ENCODE measurements at regions not wholly inside any gene's neighbourhood (a gene's known extent, or its start where the extent isn't known, plus 50 kb on each side); places are given as distances from the start of the nearest gene placed in this dataset.
"Not testable (repeated sequence)": the region's sequence is repeated elsewhere in the genome, so short reads cannot be mapped to it uniquely, and the experiment has no call there.

- DNase-seq: no peak
Observed at GRCh38 chr21:36591326-36591970, 107.5 kb upstream of the SIM2 start.

GRCh38 chr21:36596174-36596573 lies 102.7 kb upstream of the SIM2 start:
- no peak for DNase-seq

- no peak for DNase-seq
Observed at GRCh38 chr21:36601362-36601761, 97.6 kb upstream of the SIM2 start.

DNA sequence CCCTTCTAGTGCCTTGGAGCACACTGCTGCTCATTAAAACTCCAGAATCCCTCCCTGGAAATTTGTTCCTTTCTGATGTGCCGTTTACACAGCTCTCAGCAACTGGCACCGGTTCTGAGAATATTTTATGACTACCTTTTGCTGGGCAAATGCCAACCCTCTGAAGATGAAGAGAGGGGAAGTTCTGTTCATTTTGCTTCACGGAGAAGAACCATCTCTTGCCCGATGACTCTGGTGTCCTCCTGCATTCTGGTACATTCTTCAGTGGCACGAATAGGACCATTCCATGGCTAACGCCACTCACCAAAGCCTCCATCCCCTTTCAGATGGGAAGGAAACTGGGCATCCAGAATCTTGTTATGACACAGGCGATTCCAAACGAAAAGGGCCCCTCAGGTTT lies 96.2 kb upstream of the SIM2 start:
- DNase-seq: no peak

GRCh38 chr21:36603221-36603620 lies 95.7 kb upstream of the SIM2 start:
- no peak for DNase-seq

DNA sequence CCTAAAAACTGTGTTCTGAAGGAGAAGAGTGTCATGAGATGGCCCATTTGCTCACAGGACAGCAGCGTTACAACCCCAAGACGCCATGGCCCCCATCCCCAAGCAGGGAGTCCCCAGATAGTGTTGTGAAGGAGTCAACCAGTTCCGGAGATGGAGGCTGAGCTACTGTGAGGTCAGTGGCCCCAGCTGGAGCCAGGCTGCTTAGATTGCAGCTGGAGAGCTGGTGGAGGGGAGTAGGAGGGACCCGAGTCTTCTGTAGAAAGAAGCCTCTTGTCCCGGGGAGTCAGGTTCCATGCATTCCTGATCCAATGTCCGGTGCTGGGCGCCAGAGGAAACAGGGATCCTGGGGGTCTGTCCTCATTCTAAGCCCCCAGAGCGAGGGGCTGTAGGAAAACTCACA lies 93.5 kb upstream of the SIM2 start:
- DNase-seq: no peak

DNA sequence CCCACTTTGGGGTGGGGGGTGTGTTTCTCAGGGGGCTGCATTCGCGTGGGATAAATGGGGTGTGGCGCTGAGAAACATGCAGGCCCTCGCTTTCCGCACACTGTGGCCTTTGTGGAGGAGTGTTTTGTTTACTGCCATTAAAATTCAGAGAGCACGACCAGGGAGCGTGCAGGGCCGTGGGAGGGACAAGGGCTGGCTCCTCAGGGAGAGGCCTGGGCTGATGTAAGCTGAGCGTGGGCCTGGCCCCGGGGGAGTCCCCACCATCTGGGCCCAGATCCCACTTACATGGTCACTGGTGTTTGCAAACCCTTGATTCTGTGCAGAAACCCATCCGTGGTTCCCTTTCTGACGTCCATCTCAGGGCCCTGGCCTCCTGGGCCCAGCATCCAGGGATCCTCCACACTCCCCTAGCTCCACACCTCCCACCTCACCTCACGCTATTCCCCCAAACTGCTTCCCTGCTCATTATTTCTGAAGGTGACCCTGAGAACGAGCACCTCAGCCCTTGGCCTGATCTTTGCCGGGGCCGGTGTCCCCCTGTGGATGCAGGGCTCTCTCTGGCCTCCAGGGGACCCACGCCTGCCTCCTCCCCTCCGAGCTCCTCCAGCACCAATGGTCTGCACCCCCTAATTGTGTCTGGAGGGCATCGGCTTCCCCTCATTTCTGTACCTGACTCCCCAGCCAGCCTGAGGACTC lies 92.5 kb upstream of the SIM2 start:
- DNase-seq: peak in 9 of 51 donors; percentile 2 to 44 (median 7)

- DNase-seq: no peak
Observed at GRCh38 chr21:36606983-36607325, 92.0 kb upstream of the SIM2 start.

GRCh38 chr21:36608041-36608896 lies 90.6 kb upstream of the SIM2 start:
- no peak for DNase-seq

DNA sequence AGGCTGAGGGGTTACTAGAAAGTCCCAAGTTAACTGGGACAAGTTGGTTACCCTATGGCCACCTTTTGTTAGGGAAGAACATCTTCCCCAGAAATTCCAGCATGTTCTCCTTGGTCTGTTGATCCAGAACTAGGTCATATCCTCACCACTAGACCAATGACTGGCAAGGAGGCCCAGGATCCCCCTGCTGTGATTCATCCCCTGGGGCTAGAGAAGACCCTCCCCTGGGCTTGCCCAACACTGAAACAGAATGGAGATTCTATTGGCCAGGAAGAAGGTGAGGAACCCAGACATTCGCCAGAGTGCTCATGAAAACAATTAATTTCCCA lies 90.1 kb upstream of the SIM2 start:
- DNase-seq: no peak

GRCh38 chr21:36609654-36610053 lies 89.3 kb upstream of the SIM2 start:
- no peak for DNase-seq

- no peak for DNase-seq
Observed at GRCh38 chr21:36610201-36610600, 88.7 kb upstream of the SIM2 start.

- no peak for DNase-seq
Observed at GRCh38 chr21:36610935-36611334, 88.0 kb upstream of the SIM2 start.

DNA sequence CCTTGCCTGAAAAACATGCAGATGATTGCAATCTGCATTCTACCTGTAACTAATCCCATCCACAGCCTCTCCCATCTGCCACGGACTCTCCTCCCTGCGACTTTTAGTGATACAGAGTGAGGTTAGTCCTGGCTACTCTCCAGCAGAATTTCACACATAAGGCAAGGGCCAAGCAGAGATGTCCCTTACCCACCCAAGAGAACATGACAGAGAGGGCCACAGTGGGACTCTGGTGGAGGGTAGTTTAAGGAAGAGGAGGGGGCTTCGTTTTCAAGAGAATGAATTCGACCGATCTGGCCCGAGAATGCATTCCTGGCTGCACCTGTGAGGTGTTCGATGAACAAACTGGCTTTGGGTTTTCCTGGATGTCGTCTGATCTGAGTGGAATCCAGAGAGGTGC lies 87.5 kb upstream of the SIM2 start:
- no peak for DNase-seq

- DNase-seq: no peak
Observed at GRCh38 chr21:36613059-36613458, 85.9 kb upstream of the SIM2 start.

GRCh38 chr21:36613554-36613953 lies 85.4 kb upstream of the SIM2 start:
- DNase-seq: no peak

DNA sequence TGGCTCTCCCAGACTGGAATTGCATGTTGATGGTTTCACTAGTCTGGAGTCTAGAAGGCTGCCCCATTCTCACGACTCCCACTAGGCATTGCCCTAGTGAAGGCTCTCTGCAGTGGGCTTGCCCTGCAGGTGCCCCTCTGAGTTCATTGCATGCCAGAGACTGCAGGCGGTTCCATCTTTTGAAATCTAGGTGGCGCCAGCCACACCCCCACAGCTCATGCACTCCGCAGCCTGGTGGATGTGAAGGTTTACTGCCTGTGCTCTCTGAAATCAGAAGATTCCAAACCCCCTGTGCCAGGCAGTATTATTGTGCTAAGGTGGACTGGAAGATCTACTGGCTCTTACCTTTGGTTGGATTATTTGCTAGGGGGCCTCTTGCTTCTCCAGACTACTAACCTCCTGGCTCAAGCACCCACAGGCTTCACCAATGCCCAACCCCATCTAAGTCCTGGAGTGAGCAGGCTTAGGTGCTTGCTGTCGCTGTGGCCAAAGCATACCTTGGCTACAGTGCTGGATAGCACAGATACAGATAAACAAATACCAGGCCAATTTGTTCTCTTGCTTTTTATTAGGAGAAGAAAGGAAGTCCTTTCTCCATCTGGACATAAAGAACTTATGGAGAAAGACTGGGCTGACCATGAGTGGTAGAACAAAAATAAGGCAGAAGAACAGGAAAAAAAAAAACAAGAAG lies 83.5 kb upstream of the SIM2 start:
- DNase-seq: no peak

DNA sequence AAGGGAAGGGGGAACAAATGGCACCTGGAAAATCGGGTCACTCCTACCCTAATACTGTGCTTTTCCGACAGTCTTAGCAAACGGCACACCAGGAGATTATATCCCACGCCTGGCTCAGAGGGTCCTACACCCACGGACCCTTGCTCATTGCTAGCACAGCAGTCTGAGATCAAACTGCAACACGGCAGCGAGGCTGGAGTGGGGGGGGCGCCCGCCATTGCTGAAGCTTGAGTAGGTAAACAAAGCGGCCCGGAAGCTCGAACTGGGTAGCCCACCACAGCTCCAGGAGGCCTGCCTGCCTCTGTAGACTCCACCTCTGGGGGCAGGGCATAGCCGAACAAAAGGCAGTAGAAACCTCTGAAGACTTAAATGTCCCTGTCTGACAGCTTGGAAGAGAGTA lies 82.1 kb upstream of the SIM2 start:
- not testable (repeated sequence) for DNase-seq

DNA sequence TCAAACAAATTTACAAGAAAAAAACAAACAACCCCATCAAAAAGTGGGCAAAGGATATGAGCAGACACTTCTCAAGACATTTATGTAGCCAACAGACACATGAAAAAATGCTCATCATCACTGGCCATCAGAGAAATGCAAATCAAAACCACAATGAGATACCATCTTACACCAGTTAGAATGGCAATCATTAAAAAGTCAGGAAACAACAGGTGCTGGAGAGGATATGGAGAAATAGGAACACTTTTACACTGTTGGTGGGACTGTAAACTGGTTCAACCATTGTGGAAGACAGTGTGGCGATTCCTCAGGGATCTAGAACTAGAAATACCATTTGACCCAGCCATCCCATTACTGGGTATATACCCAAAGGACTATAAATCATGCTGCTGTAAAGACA lies 77.1 kb upstream of the SIM2 start:
- DNase-seq: not testable (repeated sequence)

DNA sequence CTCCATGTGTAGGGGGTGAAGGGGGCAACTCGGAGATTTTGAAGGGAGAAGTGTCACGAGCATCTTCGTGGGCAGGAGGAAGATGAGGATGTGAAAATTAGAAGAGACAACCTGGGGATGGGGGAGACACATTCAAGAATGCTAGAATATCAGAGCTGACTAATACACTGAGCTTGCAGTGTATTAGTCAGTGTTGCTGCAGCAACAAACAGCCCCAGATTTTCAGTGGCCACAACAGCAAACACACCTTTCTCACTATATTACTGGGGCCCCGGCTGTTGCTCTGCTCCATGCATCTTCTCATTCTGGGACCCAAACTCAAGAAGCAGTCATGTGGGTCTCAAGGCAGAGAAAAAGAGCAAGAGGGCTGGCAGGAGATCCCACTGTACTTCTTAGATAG lies 74.8 kb upstream of the SIM2 start:
- no peak for DNase-seq

- DNase-seq: no peak
Observed at GRCh38 chr21:36626791-36627190, 72.1 kb upstream of the SIM2 start.

GRCh38 chr21:36627242-36627641 lies 71.7 kb upstream of the SIM2 start:
- DNase-seq: no peak

Data from hypothalamus (tissue), 51 donors.